Neural progenitor cell (in vitro differentiated cells): ENCODE measurements at regions not wholly inside any gene's neighbourhood (a gene's known extent, or its start where the extent isn't known, plus 50 kb on each side); places are given as distances from the start of the nearest gene placed in this dataset.

ENCODE experiments used
- DNase-seq: peaks from one replicate; pipeline ENCODE4 v3.0.0-alpha.2; 2016; ENCODE audit warnings: low spot score
- H2AFZ ChIP-seq: fragments of 200-600 bp; sonication (generic); replicated peaks from 2 replicates; pipeline ENCODE4 v1.6.1; 2016; ENCODE audit warnings: antibody characterized with exemption
- H3F3A ChIP-seq: fragments of 200-600 bp; sonication (generic); 2 replicates; pipeline ENCODE4 v1.6.1; 2016; ENCODE audit warnings: antibody characterized with exemption, low read depth
- H3K27ac ChIP-seq: fragments of 200-600 bp; sonication (generic); 2 replicates; pipeline ENCODE4 v1.5.1; 2016; ENCODE audit warnings: mild to moderate bottlenecking
- H3K27me3 ChIP-seq: fragments of 200-600 bp; sonication (generic); 2 replicates; pipeline ENCODE4 v1.6.1; 2016; ENCODE audit warnings: mild to moderate bottlenecking, moderate library complexity
- H3K36me3 ChIP-seq: fragments of 200-600 bp; sonication (generic); 2 replicates; pipeline ENCODE4 v1.5.1; 2016
- H3K4me1 ChIP-seq: fragments of 200-600 bp; sonication (generic); 2 replicates; pipeline ENCODE4 v1.6.1; 2016; ENCODE audit warnings: mixed run types
- H3K4me2 ChIP-seq: fragments of 200-600 bp; sonication (generic); 2 replicates; pipeline ENCODE4 v1.6.1; 2016
- H3K4me3 ChIP-seq: fragments of 200-600 bp; sonication (generic); 2 replicates; pipeline ENCODE4 v1.5.1; 2016
- H3K79me2 ChIP-seq: fragments of 200-600 bp; sonication (generic); 2 replicates; pipeline ENCODE4 v1.6.1; 2016; ENCODE audit warnings: low read depth
- H3K9ac ChIP-seq: fragments of 200-600 bp; sonication (generic); 2 replicates; pipeline ENCODE4 v1.6.1; 2016
- H3K9me3 ChIP-seq: fragments of 200-600 bp; sonication (generic); 2 replicates; pipeline ENCODE4 v1.5.1; 2016; ENCODE audit warnings: low read depth
- H4K20me1 ChIP-seq: fragments of 200-600 bp; sonication (generic); 2 replicates; pipeline ENCODE4 v1.6.1; 2016; ENCODE audit warnings: low read depth
- H3K27ac Mint-ChIP-seq: 3 replicates; pipeline ENCODE4 v1.8.0; 2021; ENCODE audit warnings: mixed read lengths
- H3K27me3 Mint-ChIP-seq: 2 replicates; pipeline ENCODE4 v1.8.0; 2022; ENCODE audit warnings: low read depth, mild to moderate bottlenecking, inconsistent platforms, moderate library complexity, mixed read lengths; ENCODE audit not compliant: insufficient read depth
- H3K36me3 Mint-ChIP-seq: 3 replicates; pipeline ENCODE4 v1.8.0; 2021; ENCODE audit warnings: mixed read lengths
- H3K4me1 Mint-ChIP-seq: 3 replicates; pipeline ENCODE4 v1.8.0; 2021; ENCODE audit warnings: mixed read lengths
- H3K4me3 Mint-ChIP-seq: 3 replicates; pipeline ENCODE4 v1.8.0; 2021; ENCODE audit warnings: mild to moderate bottlenecking, moderate library complexity, mixed read lengths
- H3K9me3 Mint-ChIP-seq: 3 replicates; pipeline ENCODE4 v1.8.0; 2020; ENCODE audit warnings: mixed read lengths
- EZH2 ChIP-seq: fragments of 200-600 bp; sonication (generic); IDR thresholded peaks from 2 replicates; pipeline ENCODE4 v1.6.1; 2017; ENCODE audit warnings: antibody characterized with exemption, mild to moderate bottlenecking, moderate library complexity
- EZH2phosphoT487 ChIP-seq: fragments of 200-600 bp; sonication (generic); IDR thresholded peaks from 2 replicates; pipeline ENCODE4 v1.6.1; 2017; ENCODE audit warnings: antibody characterized with exemption
- TF ChIP-seq, protein P1 (sequence below): fragments of 200-600 bp; sonication (generic); IDR thresholded peaks from 2 replicates; pipeline ENCODE4 v1.5.1; 2017; ENCODE audit warnings: antibody characterized with exemption, mild to moderate bottlenecking

GRCh38 chr7:119515962-119516361, 757.0 kb upstream of the KCND2 start:
- Histone ChIP-seq H3K27me3 (no peaks in the 10 kb centered on the region), H3F3A (no peaks in the 10 kb centered on the region), H3K79me2 (no peaks in the 10 kb centered on the region), H3K4me2 (no peak overlapping the region), H3K36me3 (no peaks in the 10 kb centered on the region), H4K20me1 (no peaks in the 10 kb centered on the region), H2AFZ (no peak overlapping the region), H3K4me3 (no peak overlapping the region), H3K4me1 (no peaks in the 10 kb centered on the region), H3K27ac (no peak overlapping the region), H3K9ac (no peak overlapping the region), H3K9me3 (no peaks in the 10 kb centered on the region)
- no peak for DNase-seq
- H3K36me3 Mint-ChIP-seq, result no peaks in the 10 kb centered on the region
- no peaks in the 10 kb centered on the region for H3K4me1 Mint-ChIP-seq
- no peak overlapping the region for H3K4me3 Mint-ChIP-seq
- H3K27ac Mint-ChIP-seq, result no peak overlapping the region
- no peaks in the 10 kb centered on the region for H3K27me3 Mint-ChIP-seq
- no peaks in the 10 kb centered on the region for H3K9me3 Mint-ChIP-seq
- TF ChIP-seq, protein P1, sequence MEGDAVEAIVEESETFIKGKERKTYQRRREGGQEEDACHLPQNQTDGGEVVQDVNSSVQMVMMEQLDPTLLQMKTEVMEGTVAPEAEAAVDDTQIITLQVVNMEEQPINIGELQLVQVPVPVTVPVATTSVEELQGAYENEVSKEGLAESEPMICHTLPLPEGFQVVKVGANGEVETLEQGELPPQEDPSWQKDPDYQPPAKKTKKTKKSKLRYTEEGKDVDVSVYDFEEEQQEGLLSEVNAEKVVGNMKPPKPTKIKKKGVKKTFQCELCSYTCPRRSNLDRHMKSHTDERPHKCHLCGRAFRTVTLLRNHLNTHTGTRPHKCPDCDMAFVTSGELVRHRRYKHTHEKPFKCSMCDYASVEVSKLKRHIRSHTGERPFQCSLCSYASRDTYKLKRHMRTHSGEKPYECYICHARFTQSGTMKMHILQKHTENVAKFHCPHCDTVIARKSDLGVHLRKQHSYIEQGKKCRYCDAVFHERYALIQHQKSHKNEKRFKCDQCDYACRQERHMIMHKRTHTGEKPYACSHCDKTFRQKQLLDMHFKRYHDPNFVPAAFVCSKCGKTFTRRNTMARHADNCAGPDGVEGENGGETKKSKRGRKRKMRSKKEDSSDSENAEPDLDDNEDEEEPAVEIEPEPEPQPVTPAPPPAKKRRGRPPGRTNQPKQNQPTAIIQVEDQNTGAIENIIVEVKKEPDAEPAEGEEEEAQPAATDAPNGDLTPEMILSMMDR, result no peak
- TF ChIP-seq EZH2phosphoT487 (no peak), EZH2 (no peak)

DNA sequence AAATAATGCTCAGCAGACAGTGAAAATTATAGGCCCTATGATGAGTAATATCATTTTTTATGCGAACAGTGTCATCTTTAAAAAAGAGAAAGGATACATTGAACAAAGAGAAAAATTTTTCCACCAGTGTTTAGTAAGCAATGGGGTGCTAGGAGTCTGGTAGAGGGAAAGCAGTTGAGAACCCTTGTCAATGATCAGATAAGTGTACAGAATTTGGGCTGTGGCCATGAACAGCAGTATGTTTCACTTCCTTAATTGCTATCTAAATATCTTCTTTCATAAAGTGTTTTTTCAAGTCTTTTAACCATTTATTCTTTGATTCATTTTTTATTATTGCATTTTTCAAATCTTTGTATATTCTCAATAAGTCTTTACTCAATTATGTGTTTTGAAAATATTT, 750.7 kb upstream of the KCND2 start:
- H3K27me3 Mint-ChIP-seq, result no peaks in the 10 kb centered on the region
- Histone ChIP-seq H3K9me3 (no peaks in the 10 kb centered on the region), H3F3A (no peaks in the 10 kb centered on the region), H3K4me2 (no peak overlapping the region), H3K27me3 (no peaks in the 10 kb centered on the region), H3K36me3 (no peaks in the 10 kb centered on the region), H3K79me2 (no peaks in the 10 kb centered on the region), H2AFZ (no peak overlapping the region), H4K20me1 (no peaks in the 10 kb centered on the region), H3K9ac (no peak overlapping the region), H3K4me3 (no peak overlapping the region), H3K27ac (no peak overlapping the region), H3K4me1 (no peaks in the 10 kb centered on the region)
- H3K9me3 Mint-ChIP-seq, result no peaks in the 10 kb centered on the region
- H3K4me3 Mint-ChIP-seq, result no peak overlapping the region
- no peaks in the 10 kb centered on the region for H3K4me1 Mint-ChIP-seq
- no peaks in the 10 kb centered on the region for H3K36me3 Mint-ChIP-seq
- TF ChIP-seq EZH2, result no peak
- no peak for TF ChIP-seq EZH2phosphoT487
- TF ChIP-seq, protein P1, result no peak
- no peak for DNase-seq
- no peak overlapping the region for H3K27ac Mint-ChIP-seq

DNA sequence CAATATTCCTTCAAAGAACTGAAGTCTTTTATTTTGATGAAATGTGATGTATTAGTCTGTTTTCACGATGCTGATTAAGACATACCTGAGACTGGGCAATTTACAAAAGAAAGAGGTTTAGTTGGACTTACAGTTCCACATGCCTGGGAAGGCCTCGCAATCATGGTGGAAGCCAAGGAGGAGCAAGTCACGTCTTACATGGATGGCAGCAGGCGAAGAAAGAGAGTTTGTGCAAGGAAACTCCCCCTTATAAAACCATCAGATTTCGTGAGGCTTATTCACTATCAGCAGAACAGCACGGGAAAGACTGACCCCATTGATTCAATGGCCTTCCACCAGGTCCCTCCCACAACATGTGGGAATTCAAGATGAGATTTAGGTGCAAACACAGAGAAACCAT, 750.3 kb upstream of the KCND2 start:
- Histone ChIP-seq H3K4me3 (no peak overlapping the region), H3K4me2 (no peak overlapping the region), H2AFZ (no peak overlapping the region), H3K27me3 (no peaks in the 10 kb centered on the region), H3K27ac (no peak overlapping the region), H3K36me3 (no peaks in the 10 kb centered on the region), H3K4me1 (no peaks in the 10 kb centered on the region), H3F3A (no peaks in the 10 kb centered on the region), H3K9me3 (no peaks in the 10 kb centered on the region), H4K20me1 (no peaks in the 10 kb centered on the region), H3K79me2 (no peaks in the 10 kb centered on the region), H3K9ac (no peak overlapping the region)
- Mint-ChIP-seq H3K4me3 (no peak overlapping the region), H3K36me3 (no peaks in the 10 kb centered on the region), H3K9me3 (no peaks in the 10 kb centered on the region), H3K27me3 (no peaks in the 10 kb centered on the region), H3K27ac (no peak overlapping the region), H3K4me1 (no peaks in the 10 kb centered on the region)
- TF ChIP-seq EZH2, result no peak
- no peak for TF ChIP-seq EZH2phosphoT487
- TF ChIP-seq, protein P1, result no peak
- DNase-seq, result no peak

GRCh38 chr7:119545118-119545517, 727.9 kb upstream of the KCND2 start:
- H4K20me1 ChIP-seq, result no peaks in the 10 kb centered on the region
- Mint-ChIP-seq H3K4me3 (no peak overlapping the region), H3K27me3 (peaks cover 2% of the 10 kb centered on the region), H3K4me1 (no peaks in the 10 kb centered on the region), H3K36me3 (no peaks in the 10 kb centered on the region), H3K9me3 (no peaks in the 10 kb centered on the region), H3K27ac (no peak overlapping the region)
- H2AFZ ChIP-seq, result no peak overlapping the region
- no peaks in the 10 kb centered on the region for H3K4me1 ChIP-seq
- H3K9ac ChIP-seq, result no peak overlapping the region
- no peaks in the 10 kb centered on the region for H3F3A ChIP-seq
- H3K27me3 ChIP-seq, result no peaks in the 10 kb centered on the region
- TF ChIP-seq EZH2 (no peak), EZH2phosphoT487 (no peak)
- TF ChIP-seq, protein P1, result no peak
- H3K36me3 ChIP-seq, result no peaks in the 10 kb centered on the region
- DNase-seq, result no peak
- no peak overlapping the region for H3K27ac ChIP-seq
- no peak overlapping the region for H3K4me3 ChIP-seq
- no peak overlapping the region for H3K4me2 ChIP-seq
- no peaks in the 10 kb centered on the region for H3K79me2 ChIP-seq
- H3K9me3 ChIP-seq, result no peaks in the 10 kb centered on the region
